ENCODE measurements at regions not wholly inside any gene's neighbourhood (a gene's known extent, or its start where the extent isn't known, plus 50 kb on each side); places are given as distances from the start of the nearest gene placed in this dataset.
A peak's percentile ranks its signal among the peaks of the same experiment; 100 is the strongest.

DNA sequence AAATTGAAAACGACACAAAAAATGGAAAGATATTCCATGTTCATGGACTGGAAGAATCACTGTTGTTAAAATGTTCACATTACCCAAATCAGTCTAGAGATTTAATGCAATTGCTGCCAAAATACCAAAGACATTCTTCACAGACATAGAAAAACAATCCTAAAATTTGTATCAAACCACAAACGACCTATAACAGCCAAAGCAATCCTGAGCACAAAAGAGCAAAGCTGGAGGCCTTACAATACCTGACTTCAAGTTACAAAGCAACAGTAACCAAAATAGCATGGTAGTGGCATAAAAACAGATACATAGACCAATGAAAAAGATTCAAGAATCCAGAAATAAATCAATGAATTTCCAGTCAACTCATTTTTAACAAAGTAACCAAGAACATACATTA lies 1077.3 kb downstream of the KCNT2 start:
- no peak for DNase-seq (ENCODE audit: low read depth, low spot score)

DNA sequence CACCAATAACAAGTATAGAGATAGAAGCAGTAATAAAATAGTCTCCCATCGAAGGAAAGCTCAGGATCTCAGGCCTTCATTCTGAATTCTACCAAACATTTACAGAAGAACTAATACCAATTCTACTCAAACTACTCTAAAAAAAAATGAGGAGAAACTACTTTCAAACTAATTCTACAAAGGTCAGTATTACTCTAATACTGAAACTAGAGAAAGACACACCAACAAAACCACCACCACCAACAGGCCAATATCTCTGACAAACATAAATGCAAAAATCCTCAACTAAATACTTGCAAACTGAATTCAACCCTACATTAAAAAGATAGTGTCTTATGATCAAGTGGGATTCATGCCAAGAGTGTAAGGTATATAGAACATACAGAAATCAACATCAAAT lies 1078.4 kb downstream of the KCNT2 start:
- no peak overlapping the region for H3K4me3 ChIP-seq (ENCODE audit: low read length)
- DNase-seq (ENCODE audit: low read depth, low spot score), result no peak

More for the DNA sequence above, 1077.3 kb downstream of the KCNT2 start:
- H3K4me3 ChIP-seq (ENCODE audit: low read length), result no peak overlapping the region

DNA sequence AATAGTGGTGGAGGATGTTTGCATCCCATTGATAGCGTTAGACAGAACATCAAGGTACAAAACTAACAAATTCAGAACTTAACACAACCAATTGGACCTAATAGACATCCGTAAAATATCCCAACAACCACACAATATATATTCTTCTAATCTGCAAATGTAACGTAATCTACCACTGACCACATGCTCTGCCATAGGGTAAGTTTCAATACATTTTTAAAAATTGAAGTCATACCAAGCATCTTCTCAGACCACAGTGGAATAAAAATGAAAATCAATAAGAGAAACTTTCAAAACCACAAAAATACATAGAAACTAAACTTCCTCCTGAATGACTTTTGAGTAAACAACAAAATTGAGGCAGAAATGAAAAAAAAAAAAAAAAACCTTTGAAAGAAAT lies 1087.5 kb downstream of the KCNT2 start:
- DNase-seq (ENCODE audit: low read depth, low spot score), result no peak
- H3K4me3 ChIP-seq (ENCODE audit: low read length), result no peak overlapping the region

DNA sequence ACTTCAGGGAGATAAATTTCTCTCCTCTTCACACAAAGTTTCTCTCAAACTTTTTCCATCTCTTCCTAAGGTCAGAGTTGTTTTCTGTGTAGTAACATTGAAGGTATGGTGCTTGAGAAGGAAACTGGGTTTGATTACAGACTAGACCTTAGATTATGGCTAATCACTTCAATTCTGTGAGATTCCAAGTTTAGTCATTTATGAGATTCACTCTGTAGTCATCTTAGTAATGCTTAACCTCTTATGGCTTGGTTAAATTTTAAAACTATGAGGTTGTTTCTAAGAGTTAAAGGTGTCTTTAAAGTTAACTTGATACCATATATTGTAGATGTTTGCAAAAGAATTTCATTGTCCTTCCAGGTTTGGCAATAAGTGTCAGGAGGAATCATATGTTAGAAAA lies 1092.2 kb downstream of the KCNT2 start:
- DNase-seq (ENCODE audit: low read depth, low spot score), result no peak
- no peak overlapping the region for H3K4me3 ChIP-seq (ENCODE audit: low read length)

DNA sequence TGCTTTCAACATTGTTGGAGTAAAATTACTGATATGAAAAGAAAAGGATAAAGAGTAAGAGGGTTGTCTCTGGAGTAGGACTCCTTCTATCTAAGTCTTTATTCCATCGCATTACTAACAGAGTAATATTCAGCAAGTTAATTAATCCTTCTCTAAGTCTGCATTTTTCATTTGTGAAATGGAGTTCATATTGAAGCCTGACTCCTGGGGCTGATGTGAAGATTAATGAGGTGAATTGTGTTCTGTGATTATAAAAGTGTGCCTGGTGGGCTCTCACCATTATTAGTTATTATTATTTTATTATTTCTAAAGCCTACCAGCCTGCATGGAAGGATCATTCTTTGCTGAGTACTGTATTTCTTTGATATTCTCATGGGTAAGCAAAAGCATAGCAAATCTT lies 1096.7 kb downstream of the KCNT2 start:
- no peak for DNase-seq (ENCODE audit: low read depth, low spot score)
- no peak overlapping the region for H3K4me3 ChIP-seq (ENCODE audit: low read length)

DNA sequence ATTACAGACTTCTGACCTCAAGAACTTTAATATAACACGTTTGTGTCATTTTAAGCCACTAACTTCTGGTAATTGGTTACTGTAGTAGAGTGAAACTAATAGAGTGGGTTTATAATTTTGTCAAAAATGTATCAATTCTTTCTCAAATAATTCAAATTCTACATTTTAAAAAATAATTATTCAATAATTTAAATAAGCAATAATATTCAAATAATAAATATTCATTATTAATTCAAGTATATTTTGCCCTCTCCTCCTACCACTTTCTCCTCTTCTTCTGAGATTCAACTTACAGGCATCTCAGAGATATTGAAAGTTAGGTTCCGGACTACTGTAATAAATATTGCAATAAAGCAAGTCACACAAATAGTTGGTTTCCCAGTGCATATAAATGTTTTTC lies 1107.1 kb downstream of the KCNT2 start:
- no peak for DNase-seq (ENCODE audit: low read depth, low spot score)

DNA sequence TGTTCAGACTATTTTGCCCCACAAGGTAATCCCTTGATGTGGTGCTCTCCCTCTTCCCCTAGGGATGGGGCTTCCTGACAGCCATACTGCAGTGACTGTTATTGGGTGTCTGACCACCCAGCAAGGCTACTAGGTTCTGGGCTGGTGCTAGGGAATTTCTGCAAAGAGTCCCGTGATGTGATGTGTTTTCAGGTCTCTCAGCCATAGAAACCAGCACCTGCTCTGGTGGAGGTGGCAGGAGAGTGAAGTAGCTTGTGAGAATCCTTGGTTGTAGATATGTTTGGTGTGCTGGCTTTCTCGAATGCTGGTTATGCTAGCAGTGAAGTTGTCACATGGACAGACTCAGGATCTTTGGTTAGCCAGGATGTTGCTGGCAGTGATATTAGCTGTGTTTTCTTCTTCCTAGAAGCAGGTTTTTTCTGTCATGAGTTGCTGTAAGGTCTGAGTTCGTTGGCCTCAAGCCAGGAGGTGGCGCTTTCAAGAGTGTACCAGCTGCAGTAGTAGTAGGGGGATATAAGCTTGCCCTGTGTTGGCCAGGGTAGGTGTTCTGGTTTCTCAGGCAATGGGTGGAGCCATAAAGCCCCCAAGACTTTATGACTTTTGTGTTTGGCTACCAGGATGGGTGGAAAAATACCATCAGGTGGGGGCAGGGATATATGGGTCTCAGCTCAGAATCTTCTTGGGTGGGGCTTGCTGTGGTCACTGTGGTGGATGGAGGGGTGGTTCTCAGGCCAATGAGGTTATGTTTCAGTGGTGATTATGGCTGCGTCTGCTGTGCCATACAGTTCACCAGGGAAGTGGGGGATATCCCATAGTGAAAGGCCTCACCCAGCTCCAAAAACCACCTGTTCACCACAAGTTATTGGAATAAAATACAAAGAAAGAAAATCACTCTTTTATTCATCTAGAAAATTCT lies 1112.3 kb downstream of the KCNT2 start:
- no peak overlapping the region for H3K4me3 ChIP-seq (ENCODE audit: low read length)
- DNase-seq (ENCODE audit: low read depth, low spot score), result peak; percentile 23

More for the DNA sequence above, 1107.1 kb downstream of the KCNT2 start:
- H3K4me3 ChIP-seq (ENCODE audit: low read length), result no peak overlapping the region

DNA sequence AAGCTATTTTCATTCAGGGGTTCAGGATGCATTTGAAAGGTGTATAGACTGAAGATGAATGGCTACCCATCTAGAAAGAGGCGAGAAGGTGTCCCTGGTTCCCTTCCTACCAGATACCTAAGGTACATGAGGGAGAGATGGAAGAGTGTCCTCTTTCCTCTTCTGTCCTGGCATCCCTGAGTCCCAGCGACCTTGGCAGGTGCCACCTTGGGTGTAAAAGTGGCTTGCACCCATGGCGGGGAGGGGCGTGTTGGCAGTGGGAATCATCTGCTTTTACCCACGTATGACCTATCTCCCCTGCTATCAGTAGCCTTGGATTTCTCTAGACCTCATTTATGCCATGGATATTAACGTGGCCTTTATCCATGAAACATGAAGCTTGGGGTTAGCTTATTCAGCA lies 1126.1 kb downstream of the KCNT2 start:
- H3K4me3 ChIP-seq (ENCODE audit: low read length), result no peak overlapping the region
- DNase-seq (ENCODE audit: low read depth, low spot score), result no peak

DNA sequence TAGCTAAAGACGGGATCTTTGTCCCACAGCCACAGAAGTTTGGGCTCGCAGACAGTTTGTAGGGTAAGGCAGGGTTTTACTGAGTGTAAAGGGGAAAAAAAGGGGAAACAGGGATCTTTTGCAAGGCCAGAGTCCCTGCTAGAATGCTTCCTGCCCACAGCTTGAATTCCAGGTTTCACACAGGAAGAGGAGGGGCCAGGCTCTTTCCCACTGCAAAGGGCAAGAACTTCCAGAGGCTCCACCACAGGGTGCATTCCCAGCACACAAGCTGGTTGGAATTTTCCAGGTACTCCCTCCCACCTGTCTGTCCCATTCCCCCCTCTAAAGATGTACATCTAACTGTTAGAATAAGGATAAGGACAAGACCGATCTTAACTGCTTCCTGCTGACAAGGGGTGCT lies 1126.9 kb downstream of the KCNT2 start:
- DNase-seq (ENCODE audit: low read depth, low spot score), result no peak
- H3K4me3 ChIP-seq (ENCODE audit: low read length), result no peak overlapping the region

DNA sequence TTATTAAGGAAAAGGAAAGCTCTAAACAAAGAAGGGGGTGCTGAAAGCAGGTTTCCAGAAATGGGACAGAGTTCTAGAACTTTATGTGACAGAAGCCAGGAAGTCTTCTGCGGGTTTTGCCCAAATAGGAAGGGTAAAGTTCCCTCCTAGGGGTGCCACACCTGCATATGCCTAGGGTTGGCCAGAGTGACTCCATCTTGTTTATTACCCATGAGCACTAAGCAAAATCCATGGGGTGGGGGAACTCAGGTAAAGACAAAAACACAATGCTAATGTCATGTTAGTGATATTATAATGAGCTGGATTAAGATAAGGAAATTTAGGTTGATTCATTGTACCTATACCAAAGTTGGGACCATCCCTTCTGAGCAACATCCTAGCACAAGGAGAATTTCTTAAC lies 1132.7 kb downstream of the KCNT2 start:
- no peak for DNase-seq (ENCODE audit: low read depth, low spot score)
- no peak overlapping the region for H3K4me3 ChIP-seq (ENCODE audit: low read length)

DNA sequence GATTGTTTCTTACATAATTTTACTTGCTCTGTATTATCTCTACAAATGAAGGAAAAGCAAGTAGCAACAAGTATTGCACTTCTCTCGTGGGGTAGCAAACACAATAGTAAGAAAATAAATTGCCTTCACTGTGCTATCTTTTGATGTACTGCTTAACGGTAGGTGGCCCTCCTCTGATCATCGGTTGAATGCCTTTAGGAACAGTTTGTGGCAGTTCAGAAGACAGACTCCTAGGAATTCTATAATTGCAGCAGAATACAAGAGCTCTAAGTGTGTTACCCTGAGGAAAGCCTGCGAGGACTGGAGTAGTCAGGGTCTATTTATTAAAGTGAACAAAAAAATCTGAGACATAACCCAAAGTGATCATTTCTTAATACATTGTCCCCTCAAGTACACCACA lies 1135.9 kb downstream of the KCNT2 start:
- no peak for DNase-seq (ENCODE audit: low read depth, low spot score)
- no peak overlapping the region for H3K4me3 ChIP-seq (ENCODE audit: low read length)

DNA sequence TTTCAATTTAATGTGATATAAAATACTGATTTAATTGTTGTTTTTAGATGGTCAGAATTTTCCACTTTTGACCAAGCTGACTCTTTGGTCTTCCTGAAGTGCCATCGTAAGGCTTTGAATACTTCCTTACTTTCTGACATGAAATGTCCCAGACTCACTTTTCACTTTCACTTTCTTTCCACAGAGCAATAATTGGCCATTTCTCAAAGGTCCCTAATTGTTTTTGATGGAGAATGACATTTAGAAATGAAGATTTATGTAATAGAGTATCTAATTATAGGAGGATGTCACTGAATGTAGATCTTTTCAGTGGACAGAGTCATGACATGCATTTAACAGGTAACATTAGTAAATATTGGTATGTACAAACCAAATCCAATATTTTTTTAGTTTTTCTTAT lies 1141.6 kb downstream of the KCNT2 start:
- no peak for DNase-seq (ENCODE audit: low read depth, low spot score)

DNA sequence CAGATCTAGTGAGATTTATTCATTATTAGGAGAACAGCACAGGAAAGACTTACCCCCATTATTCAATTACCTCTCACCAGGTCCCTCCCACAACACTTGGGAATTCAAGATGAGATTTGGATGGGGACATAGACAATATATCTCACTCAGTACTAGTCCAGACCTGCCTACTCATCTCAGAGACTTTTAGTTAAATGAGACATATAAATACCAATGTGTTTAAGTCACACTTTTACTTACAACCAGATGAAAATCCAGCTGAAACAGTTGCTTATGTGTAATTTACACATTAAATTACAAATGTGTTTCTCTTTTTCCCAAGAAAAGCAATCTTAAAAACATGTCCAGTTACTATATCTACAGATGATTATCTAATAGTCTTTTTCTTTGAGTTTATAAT lies 1145.6 kb downstream of the KCNT2 start:
- DNase-seq (ENCODE audit: low read depth, low spot score), result no peak
- no peak overlapping the region for H3K4me3 ChIP-seq (ENCODE audit: low read length)

More for the DNA sequence above, 1141.6 kb downstream of the KCNT2 start:
- H3K4me3 ChIP-seq (ENCODE audit: low read length), result no peak overlapping the region

DNA sequence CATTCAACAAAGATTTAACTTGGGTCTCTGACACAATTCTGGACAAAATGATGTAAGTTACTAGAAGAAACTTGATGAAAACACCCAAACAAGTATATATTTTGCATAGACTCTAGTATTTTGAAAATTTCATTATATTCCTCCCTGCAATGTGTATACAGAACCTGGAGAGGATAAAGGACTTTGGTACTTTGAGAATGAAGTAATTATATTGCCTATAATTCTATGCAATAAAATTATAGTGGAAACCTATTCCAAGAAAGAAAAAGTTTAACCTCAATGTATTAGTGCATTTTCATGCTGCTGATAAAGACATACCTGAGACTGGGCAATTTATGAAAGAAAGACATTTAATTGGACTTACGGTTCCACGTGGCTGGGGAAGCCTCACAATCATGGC lies 1146.1 kb downstream of the KCNT2 start:
- H3K4me3 ChIP-seq (ENCODE audit: low read length), result no peak overlapping the region
- no peak for DNase-seq (ENCODE audit: low read depth, low spot score)

DNA sequence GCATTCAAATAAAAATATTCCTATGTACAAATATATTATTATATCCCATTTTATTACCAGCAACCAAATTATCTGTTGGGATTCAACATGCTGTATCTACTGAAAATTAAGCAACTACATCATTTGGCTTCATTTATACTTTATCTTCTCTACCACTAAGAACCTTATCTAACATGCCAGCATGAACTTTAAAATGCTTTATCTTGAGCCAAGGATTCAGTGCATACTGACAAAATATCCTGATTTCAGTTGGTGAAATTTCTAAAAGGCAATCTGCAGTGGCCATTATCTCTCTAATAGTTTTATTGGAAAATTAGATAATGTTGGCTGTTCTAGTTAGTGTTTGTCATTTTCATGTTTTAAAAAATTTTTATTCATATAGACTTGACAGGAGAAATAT lies 1149.9 kb downstream of the KCNT2 start:
- no peak overlapping the region for H3K4me3 ChIP-seq (ENCODE audit: low read length)
- DNase-seq (ENCODE audit: low read depth, low spot score), result no peak

DNA sequence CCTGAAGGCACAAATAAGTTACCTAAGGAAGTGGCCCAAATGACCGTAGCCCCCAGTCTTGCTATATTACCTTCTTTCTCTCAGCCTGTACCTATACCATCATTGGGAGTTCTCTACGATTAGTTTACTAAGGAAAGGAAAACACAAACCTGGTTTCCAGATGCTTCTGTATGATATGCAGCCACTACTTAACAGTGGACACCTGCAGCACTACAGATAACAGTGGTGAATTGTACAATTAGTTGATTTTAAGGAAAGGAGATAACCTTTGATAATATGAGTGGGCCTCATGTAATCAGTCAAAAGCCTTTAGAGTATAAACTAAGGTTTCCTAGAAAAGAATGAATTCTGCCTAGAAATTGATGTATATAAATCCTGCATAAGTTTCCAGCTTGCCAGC lies 1157.4 kb downstream of the KCNT2 start:
- DNase-seq (ENCODE audit: low read depth, low spot score), result no peak
- H3K4me3 ChIP-seq (ENCODE audit: low read length), result no peak overlapping the region

DNA sequence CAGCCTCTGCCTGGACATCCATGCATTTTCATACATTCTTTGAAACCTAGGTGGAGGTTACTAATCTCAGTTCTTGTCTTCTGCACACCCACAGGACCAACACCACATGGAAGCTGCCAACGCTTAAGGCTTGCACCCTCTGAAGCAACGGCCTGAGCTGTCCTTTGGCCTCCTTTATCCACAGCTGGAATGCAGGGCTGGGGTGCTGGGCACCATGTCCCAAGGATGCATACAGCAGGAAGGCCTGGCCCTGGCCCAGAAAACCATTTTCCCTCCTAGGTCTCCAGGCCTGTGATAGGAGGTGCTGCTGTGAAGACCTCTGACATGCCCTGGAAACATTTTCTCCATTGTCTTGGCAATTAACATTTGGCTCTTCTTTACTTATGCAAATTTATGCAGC lies 1168.6 kb downstream of the KCNT2 start:
- H3K4me3 ChIP-seq (ENCODE audit: low read length), result no peak overlapping the region
- DNase-seq (ENCODE audit: low read depth, low spot score), result no peak

DNA sequence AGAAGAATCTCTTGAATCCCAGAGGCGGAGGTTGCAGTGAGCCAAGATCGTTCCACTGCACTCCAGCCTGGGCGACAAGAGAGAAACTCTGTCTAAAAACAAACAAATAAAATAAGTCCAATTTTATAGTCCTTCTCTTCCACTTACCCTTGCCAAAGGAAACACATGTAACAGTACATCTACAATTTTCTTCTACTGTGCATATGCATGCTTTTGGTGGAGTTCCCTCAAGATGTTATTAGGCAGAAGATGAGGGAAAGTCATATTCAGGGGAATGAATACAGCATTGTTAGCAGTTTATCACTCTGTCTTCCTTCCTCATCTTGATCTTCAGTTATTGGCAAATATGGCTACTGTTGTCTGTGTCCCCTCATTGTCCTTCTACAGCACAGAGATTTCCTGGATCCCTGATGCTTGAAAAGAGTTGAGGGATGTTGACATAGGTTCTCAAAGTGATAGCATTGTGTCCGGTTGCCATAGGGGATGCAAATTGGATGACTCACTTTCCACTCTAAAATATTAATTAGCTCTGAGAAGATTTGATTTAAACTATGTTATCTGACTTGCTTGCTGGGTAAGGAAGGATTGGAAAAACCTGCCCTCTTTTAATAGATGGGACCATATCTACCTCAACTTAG lies 1173.6 kb downstream of the KCNT2 start:
- no peak for DNase-seq (ENCODE audit: low read depth, low spot score)
- H3K4me3 ChIP-seq (ENCODE audit: low read length), result no peak overlapping the region

DNA sequence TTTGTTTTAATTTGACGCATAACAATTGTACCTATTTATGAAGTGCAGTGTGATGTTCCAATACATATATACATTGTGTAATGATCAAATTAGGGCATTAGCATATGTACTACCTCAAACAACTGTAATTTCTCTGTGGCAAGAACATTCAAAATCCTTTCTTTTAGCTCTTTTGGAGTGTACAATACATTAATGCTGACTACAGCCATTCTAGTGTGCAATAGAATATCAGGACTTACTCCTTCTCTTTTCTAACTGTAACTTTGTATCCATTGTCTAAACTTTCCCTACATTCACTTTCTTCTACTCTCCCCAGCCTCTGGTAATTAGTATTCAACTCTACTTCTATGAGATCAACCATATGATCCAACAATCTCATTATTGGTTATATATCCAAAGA lies 1177.4 kb downstream of the KCNT2 start:
- DNase-seq (ENCODE audit: low read depth, low spot score), result no peak
- no peak overlapping the region for H3K4me3 ChIP-seq (ENCODE audit: low read length)

DNA sequence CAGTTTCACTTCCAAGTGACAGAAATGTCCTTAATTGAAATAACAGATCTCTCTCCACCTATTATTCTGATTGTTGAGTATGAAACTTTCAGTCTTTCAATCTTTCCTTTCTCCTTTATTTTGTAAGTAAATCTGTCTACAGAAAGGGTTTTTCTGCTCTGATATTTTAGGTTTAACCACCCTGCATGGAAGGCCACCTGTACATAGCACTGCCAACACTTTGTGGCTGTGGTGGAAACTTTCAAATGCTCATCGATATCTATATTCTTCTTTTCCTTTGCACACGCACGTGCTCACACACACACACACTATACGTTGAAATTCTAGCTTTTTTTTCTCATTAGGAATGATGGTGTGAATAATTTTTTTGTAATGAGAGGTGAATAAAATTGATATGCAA lies 1179.3 kb downstream of the KCNT2 start:
- no peak for DNase-seq (ENCODE audit: low read depth, low spot score)
- no peak overlapping the region for H3K4me3 ChIP-seq (ENCODE audit: low read length)

DNA sequence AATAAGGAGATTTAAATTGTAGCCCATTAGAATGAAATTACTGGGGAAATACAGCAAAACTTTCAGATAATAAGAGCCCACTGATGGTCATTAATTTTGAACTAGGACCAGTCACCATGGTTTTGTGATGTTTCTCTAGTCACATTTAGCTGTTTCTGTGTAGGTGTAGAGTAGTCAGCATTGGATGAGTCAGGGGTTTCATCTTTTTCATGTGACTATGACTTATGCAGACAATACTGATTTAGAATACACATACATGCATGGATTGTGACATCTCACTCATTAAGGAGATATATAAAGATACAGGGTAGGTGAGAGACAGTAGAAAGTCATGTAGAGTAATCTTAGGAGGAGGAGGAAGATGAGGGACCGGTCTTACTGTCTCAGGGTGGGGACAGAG lies 1192.7 kb downstream of the KCNT2 start:
- no peak for DNase-seq (ENCODE audit: low read depth, low spot score)
- no peak overlapping the region for H3K4me3 ChIP-seq (ENCODE audit: low read length)

All from Jurkat, Clone E6-1 (cell line).